22Rv1 (cell line): ENCODE measurements at regions not wholly inside any gene's neighbourhood (a gene's known extent, or its start where the extent isn't known, plus 50 kb on each side); places are given as distances from the start of the nearest gene placed in this dataset.

ENCODE experiments used
- ZFX ChIP-seq: fragments of 450-650 bp; IDR thresholded peaks from 2 replicates; pipeline ENCODE4 v1.6.1; 2017; ENCODE audit warnings: antibody characterized with exemption, borderline replicate concordance
- TF ChIP-seq, protein P1 (sequence below): fragments of 450-650 bp; IDR thresholded peaks from 2 replicates; pipeline ENCODE4 v1.5.1; 2017; ENCODE audit warnings: mild to moderate bottlenecking

DNA sequence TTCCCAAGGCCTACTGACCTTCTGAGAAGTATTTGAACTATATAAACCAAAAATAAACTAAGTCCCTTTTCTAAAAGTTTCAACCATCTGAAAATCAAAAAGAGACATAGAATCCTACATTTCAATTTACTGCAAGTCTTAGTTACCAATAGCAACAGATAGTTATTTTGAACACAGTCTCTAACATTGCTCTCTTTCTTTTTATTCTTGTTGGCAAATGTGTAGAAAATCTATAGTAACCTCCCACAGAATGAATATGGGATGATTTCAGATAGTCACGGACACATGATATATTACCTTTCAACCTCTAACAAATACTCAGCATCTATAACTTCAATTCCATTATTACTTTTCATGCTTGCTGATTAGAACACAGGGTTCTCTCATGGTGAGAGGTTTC is 68.9 kb upstream of the RAB3GAP2 start:
- TF ChIP-seq, protein P1, sequence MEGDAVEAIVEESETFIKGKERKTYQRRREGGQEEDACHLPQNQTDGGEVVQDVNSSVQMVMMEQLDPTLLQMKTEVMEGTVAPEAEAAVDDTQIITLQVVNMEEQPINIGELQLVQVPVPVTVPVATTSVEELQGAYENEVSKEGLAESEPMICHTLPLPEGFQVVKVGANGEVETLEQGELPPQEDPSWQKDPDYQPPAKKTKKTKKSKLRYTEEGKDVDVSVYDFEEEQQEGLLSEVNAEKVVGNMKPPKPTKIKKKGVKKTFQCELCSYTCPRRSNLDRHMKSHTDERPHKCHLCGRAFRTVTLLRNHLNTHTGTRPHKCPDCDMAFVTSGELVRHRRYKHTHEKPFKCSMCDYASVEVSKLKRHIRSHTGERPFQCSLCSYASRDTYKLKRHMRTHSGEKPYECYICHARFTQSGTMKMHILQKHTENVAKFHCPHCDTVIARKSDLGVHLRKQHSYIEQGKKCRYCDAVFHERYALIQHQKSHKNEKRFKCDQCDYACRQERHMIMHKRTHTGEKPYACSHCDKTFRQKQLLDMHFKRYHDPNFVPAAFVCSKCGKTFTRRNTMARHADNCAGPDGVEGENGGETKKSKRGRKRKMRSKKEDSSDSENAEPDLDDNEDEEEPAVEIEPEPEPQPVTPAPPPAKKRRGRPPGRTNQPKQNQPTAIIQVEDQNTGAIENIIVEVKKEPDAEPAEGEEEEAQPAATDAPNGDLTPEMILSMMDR = no peak
- no peak for TF ChIP-seq ZFX
